Left ventricle myocardium superior (tissue), 1 donor: ENCODE measurements at regions not wholly inside any gene's neighbourhood (a gene's known extent, or its start where the extent isn't known, plus 50 kb on each side); places are given as distances from the start of the nearest gene placed in this dataset.

Source experiments
- ATAC-seq: fragments of 200-7000 bp; cut with Tn5 transposase; one replicate; pipeline ENCODE4 v1.9.1; 2020; ENCODE audit warnings: mild to moderate bottlenecking, moderate library complexity
- DNase-seq: peaks from one replicate; pipeline ENCODE4 v3.0.0-alpha.2; 2020
- intact Hi-C: fragments of 100-400 bp; cut with micrococcal nuclease; formaldehyde crosslinking; loops from one replicate; pipeline ENCODE4 v1.11.0; 2022
- donor health status: DM: no; HTN: yes; CAD: no; lungs with severe emphysema.

GRCh38 chr12:118467641-118468305 is 91.4 kb downstream of the SUDS3 start:
- DNase-seq (no peak), ATAC-seq (no peak)
- intact Hi-C loops = no loop called here

GRCh38 chr12:118472940-118473339 is 96.6 kb downstream of the SUDS3 start:
- ATAC-seq (no peak), DNase-seq (no peak)
- intact Hi-C loops = no loop called here

- intact Hi-C loops = no loop called here
- ATAC-seq (peak; percentile 78), DNase-seq (no peak)
These were observed 103.9 kb downstream of the SUDS3 start for GRCh38 chr12:118480235-118480634.

GRCh38 chr12:118488034-118488433 is 111.7 kb downstream of the SUDS3 start:
- ATAC-seq = no peak
- intact Hi-C loops = no loop called here
- no peak for DNase-seq

GRCh38 chr12:118493962-118494361 is 117.6 kb downstream of the SUDS3 start:
- intact Hi-C loops = no loop called here
- no peak for ATAC-seq
- no peak for DNase-seq

GRCh38 chr12:118494776-118495175 is 118.4 kb downstream of the SUDS3 start:
- DNase-seq (no peak), ATAC-seq (no peak)
- intact Hi-C loops = no loop called here

GRCh38 chr12:118495296-118495695 is 118.9 kb downstream of the SUDS3 start:
- no peak for ATAC-seq
- intact Hi-C loops = no loop called here
- no peak for DNase-seq

- ATAC-seq (peak; percentile 94), DNase-seq (peak; percentile 34)
- intact Hi-C loops = no loop called here
These were observed 121.8 kb downstream of the SUDS3 start for GRCh38 chr12:118498171-118498570.

- DNase-seq (peak; percentile 58), ATAC-seq (peak; percentile 56)
- intact Hi-C loops = no loop called here
These were observed 123.9 kb downstream of the SUDS3 start for GRCh38 chr12:118500299-118500698.

- ATAC-seq = no peak
- intact Hi-C loops = no loop called here
- DNase-seq = no peak
These were observed 125.1 kb downstream of the SUDS3 start for GRCh38 chr12:118501489-118501888.

GRCh38 chr12:118503476-118503875 is 127.1 kb downstream of the SUDS3 start:
- intact Hi-C loops = no loop called here
- no peak for DNase-seq
- no peak for ATAC-seq

- no peak for ATAC-seq
- intact Hi-C loops = no loop called here
These were observed 136.3 kb downstream of the SUDS3 start for GRCh38 chr12:118512669-118513068.

GRCh38 chr12:118513611-118514010 is 137.3 kb downstream of the SUDS3 start:
- no peak for ATAC-seq

More at GRCh38 chr12:118512669-118513068, 136.3 kb downstream of the SUDS3 start:
- no peak for DNase-seq

GRCh38 chr12:118514297-118514696 is 137.9 kb downstream of the SUDS3 start:
- ATAC-seq (no peak), DNase-seq (no peak)
- intact Hi-C loops = no loop called here

More at GRCh38 chr12:118513611-118514010, 137.3 kb downstream of the SUDS3 start:
- intact Hi-C loops = no loop called here
- no peak for DNase-seq

- intact Hi-C loops = no loop called here
- ATAC-seq (peak; percentile 91), DNase-seq (no peak)
These were observed 144.1 kb downstream of the SUDS3 start for GRCh38 chr12:118520214-118521035.

GRCh38 chr12:118521036-118521370 is 144.6 kb downstream of the SUDS3 start:
- intact Hi-C loops = no loop called here
- ATAC-seq (peak; percentile 35), DNase-seq (no peak)

- no peak for ATAC-seq
- intact Hi-C loops = no loop called here
- no peak for DNase-seq
These were observed 148.1 kb downstream of the SUDS3 start for GRCh38 chr12:118524446-118524845.

GRCh38 chr12:118525216-118525615 is 148.9 kb downstream of the SUDS3 start:
- no peak for ATAC-seq
- intact Hi-C loops = no loop called here
- DNase-seq = no peak

GRCh38 chr12:118526255-118527095 is 150.1 kb downstream of the SUDS3 start:
- DNase-seq = peak; percentile 70
- intact Hi-C loops = no loop called here

GRCh38 chr12:118527310-118527709 is 151.0 kb downstream of the SUDS3 start:
- intact Hi-C loops = no loop called here
- no peak for ATAC-seq
- DNase-seq = no peak

More at GRCh38 chr12:118526255-118527095, 150.1 kb downstream of the SUDS3 start:
- peak; percentile 95 for ATAC-seq
